HG03575 (cell line): ENCODE measurements at regions not wholly inside any gene's neighbourhood (a gene's known extent, or its start where the extent isn't known, plus 50 kb on each side); places are given as distances from the start of the nearest gene placed in this dataset.
"Not testable (repeated sequence)": the region's sequence is repeated elsewhere in the genome, so short reads cannot be mapped to it uniquely, and the experiment has no call there.

Experiments used
- ATAC-seq: cut with Tn5 transposase; IDR thresholded peaks from one replicate; pipeline ENCODE4 v1.9.1; 2021; ENCODE audit not compliant: unreplicated experiment, insufficient number of reproducible peaks, low FRiP score; ENCODE audit errors: extremely low read depth

DNA sequence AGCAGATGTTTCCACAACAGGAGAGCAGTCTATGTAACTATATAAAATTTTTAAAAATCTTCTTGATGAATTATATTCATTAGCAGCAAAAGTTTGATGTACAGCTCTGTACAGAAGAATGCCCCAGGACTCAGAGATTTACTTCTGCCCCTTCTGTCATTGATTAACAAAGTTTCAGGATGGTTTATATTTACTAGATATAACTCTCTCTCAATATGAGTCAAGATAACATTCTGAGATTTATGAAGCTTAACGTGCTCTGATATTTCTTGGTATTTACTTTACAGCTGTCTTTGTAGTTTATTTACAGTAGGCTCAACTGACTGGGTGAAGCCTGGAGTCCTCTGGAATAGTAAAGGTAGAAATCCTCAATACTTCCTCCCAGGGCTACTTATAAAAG is 93.6 kb upstream of the HNMT start:
- ATAC-seq: peak; percentile 86

GRCh38 chr2:137872577-137872976 is 91.7 kb upstream of the HNMT start:
- ATAC-seq: no peak

GRCh38 chr2:137873536-137874244 is 90.6 kb upstream of the HNMT start:
- ATAC-seq: no peak

GRCh38 chr2:137879121-137879520 is 85.2 kb upstream of the HNMT start:
- no peak for ATAC-seq

- no peak for ATAC-seq
These were observed 82.6 kb upstream of the HNMT start for GRCh38 chr2:137881711-137882110.

DNA sequence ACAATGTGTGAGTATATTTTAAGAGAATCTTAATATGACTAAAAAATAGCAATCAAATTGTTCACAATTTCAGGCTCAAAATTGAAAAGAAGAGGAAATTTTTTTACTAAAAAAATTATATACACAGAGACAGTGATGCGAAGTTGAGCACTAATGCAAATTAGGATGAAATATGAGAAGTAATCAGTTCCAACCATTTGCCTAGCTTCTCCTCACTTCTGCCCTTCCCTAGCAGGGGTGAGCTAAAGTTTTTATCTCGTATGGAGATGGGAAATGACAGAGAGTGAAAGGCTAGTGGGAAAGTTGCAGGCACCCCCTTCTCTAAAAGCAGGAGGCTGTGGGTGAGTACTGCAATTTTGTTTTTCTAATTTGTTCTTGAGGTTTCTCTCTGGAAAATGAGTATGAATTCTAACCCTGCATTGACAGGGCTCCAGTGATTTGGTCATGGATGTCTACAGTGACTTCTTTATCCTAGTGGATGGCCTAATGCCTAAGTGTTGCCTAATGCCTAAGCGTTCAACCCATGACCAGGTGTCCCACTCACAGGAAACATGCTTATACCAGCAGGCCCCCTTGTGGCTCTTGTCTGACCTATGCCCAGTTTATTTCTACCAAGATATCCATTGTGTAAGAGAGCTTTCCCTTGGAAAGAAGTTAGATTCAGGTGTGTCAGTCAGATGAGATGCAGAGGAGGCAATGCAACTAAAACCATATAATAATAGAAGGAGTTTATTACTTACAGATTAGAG is 78.0 kb upstream of the HNMT start:
- no peak for ATAC-seq

GRCh38 chr2:137888845-137889244 is 75.4 kb upstream of the HNMT start:
- no peak for ATAC-seq

GRCh38 chr2:137892739-137893138 is 71.5 kb upstream of the HNMT start:
- ATAC-seq: no peak

- no peak for ATAC-seq
These were observed 71.1 kb upstream of the HNMT start for GRCh38 chr2:137893145-137893544.

DNA sequence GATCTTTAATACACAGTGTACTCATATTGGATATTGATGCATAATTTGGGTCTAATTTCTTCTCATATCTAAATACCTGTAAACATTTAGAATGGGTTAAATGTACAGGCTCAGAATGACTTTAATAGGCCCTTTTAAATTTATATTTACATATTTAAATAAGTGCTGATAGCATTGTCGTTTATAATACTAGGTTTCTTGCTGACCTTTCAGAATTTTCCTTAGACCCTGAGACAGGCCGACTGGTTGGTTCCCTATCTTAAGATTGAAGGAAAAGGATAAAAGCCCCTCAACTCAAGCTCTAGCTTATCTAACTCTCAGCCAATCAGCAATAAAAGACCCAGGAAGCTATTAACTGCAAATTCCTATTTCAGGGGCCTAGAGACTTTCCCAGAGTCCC is 67.8 kb upstream of the HNMT start:
- ATAC-seq: no peak

DNA sequence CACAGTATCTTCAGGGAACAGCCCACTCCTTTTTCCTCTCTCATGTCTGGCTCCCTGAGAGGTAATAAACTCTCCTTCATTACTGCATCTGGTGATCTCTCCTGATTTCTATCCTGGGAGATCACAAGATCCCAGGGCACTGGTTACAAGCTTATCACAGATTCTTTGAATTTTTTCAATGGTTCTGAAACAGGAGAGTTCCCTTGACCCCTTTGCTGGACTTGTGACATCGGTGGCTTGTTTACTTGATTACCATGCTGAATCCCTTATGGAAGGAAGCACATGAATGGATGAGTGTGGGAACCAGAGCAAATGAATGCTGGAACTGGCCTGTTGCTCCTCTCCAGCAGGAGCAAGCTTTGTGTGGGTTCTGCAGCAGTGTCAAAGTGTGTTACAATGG is 67.2 kb upstream of the HNMT start:
- no peak for ATAC-seq

GRCh38 chr2:137900421-137901141 is 63.7 kb upstream of the HNMT start:
- no peak for ATAC-seq

DNA sequence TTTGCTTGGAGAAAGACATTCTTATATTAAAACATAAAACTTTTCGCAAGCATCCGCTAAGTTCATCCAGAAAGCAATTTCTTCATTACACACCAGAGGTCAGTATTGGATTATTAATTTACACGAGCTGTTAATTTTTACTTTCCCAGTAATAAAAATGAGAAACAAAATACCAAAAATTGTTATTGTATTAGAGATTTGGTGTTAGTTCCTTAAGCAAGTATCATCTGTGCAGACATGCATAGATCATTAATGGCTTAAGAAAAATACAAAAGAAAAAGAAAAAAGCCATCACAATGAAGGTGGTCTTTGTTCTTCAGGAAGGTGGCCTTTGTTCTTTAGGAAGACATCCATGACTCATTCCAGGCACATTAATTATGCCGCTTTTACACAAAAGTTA is 53.6 kb upstream of the HNMT start:
- no peak for ATAC-seq

DNA sequence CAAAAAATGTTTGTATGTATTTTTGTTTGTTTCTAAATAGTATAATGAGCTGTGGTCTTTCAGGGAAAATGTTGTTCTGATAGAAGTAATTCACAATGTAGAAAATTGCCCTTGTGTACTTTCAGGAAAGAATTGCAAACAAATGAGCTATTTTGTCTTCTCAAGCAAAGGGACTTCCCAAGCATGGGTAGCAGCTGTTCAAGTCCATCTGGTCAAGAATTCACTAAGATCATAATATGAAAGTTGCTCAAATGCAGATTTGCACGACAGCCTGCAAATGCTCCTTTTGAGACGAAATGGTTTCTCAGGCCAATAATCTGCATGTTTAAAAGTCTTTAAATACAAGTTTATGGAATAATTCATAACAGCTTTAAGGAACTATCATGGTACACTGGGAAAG is 51.9 kb upstream of the HNMT start:
- ATAC-seq: no peak

- ATAC-seq: no peak
These were observed 51.1 kb upstream of the HNMT start for GRCh38 chr2:137913169-137913568.

DNA sequence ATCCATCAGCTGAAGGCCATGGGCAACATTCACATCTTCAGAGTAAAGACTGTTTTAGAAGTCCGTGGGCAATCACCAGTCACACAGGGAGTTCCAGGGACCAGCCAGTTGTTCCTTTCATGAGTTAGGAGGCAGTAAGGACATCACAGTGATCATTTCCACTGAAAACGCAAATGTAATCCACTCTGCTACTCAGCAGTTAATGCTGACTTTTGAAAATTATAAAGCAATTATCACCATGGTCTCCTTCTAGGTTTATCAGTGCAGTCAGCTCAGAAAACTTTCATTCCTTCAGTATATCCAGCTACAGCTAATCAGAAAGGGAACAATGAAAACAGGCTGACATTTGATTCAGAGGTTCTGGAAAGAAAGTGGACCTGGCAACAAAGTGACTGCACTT is 50.6 kb upstream of the HNMT start:
- not testable (repeated sequence) for ATAC-seq
